NCI-H2196 treated with DMSO at 0.1 percent for 48 hours (cell line): ENCODE measurements at regions not wholly inside any gene's neighbourhood (a gene's known extent, or its start where the extent isn't known, plus 50 kb on each side); places are given as distances from the start of the nearest gene placed in this dataset.
"Not testable (repeated sequence)": the region's sequence is repeated elsewhere in the genome, so short reads cannot be mapped to it uniquely, and the experiment has no call there.

ENCODE experiments used
- DNase-seq: peaks from one replicate; lab custom pipeline; 2025; ENCODE audit not compliant: unreplicated experiment; lab: John Stamatoyannopoulos, UW

GRCh38 chr5:26419987-26420386, 618.4 kb downstream of the CDH9 start:
- DNase-seq, result no peak

- DNase-seq, result no peak
Observed at GRCh38 chr5:26416911-26417310, 621.5 kb downstream of the CDH9 start.

DNA sequence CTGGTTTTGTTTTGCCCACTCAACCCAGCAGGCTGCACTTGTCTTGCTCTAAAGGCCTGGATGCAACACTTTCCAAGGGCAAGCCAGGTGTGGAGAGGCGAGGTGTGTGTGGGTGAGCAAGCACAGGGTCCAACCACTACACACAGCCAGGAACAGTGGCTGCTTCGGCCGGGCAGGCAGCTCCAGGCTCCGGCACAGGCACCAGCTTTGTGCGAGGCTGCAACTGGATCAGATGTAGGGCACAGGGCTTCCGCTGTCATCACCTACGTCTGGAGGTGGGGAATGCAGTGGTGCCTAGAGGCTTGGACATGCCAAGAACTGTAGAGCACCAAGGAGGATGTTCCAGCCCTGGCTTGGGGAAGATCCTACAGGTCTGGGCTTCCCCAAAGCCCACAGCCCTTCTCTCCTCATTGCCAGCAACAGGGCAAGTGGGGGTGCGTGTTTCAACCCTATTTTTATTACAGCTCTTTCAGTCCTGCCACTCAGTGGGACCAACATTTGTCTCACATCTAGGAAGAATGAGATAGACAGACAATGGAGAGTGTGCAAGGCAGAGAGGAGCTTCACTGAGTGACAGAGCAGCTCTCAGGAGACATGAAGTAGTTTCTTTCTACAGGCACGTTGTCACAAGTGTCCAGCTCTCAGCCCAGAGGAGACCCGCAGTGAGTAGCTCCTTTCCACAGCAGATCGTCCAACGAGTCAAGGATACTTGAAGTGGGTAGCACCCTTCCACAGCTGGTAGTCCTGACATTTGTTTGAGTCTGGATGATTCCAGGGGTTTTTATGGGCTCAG, 622.2 kb downstream of the CDH9 start:
- DNase-seq, result no peak

- no peak for DNase-seq
Observed at GRCh38 chr5:26390608-26391007, 647.8 kb downstream of the CDH9 start.

DNA sequence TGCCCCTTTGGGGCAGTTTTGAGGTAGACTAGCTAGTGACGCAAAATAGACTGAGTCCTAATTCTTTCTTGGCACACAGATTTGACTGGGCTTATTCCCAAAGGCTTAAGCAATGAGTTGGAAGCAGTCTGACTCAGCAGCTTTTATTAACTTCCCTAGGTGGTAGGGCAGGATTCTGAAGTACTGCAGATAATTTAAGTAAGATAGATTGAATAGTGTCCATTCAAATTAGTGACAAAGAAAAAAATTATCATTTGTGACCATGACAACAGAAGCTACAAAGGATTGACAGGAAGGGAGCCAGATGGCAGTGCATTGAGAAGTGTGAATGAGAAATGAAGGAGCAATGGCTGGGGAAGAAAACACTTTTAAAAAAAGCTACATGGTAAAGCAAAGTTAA, 649.4 kb downstream of the CDH9 start:
- no peak for DNase-seq

- no peak for DNase-seq
Observed at GRCh38 chr5:26386532-26386931, 651.9 kb downstream of the CDH9 start.

- DNase-seq, result not testable (repeated sequence)
Observed at GRCh38 chr5:26364624-26365023, 673.8 kb downstream of the CDH9 start.

- no peak for DNase-seq
Observed at GRCh38 chr5:26343801-26344325, 694.5 kb downstream of the CDH9 start.

DNA sequence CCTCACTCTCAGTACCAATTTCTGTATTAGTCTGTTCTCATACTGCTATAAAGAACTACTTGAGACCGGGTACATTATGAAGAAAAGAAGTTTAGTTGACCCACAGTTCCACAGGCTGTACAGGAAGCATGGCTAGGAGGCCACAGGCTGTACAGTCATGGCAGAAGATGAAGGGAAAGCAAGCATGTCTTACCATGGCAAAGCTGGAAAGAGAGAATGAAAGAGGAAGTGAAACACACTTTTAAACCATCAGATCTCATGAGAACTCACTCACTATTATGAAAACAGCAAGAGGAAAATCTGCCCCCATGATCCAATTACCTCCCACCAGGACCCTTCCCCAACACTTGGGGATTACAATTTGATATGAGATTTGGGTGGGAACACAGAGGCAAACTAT, 698.8 kb downstream of the CDH9 start:
- DNase-seq, result no peak

DNA sequence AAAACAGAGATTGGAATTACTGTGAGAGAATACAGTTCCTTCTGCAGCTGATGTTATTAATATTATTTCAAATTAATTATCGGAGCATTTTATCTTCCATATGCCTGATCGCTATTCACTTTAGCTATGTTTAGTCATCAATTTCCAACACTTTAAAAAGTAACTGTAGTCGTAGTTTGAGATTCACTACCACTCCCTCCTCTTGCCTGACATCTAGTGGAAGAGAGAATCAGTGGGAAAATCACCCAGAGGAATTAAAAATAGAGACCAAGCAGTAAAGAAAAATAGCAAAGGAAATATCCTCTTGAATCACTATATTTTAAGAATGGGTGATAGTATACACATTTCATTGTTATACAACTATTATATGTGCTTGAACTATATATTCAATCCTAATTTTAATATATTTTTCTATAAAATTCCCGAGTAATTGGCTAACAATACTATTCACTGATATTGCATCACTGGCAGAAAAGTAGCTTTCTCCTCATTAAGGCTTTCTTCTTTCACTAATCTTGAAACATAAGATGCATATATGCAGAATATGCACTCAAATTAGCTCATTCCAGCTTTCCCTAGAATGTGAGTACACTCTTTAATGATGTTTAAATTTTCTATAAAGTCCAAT, 708.7 kb downstream of the CDH9 start:
- peak; percentile 11 for DNase-seq

DNA sequence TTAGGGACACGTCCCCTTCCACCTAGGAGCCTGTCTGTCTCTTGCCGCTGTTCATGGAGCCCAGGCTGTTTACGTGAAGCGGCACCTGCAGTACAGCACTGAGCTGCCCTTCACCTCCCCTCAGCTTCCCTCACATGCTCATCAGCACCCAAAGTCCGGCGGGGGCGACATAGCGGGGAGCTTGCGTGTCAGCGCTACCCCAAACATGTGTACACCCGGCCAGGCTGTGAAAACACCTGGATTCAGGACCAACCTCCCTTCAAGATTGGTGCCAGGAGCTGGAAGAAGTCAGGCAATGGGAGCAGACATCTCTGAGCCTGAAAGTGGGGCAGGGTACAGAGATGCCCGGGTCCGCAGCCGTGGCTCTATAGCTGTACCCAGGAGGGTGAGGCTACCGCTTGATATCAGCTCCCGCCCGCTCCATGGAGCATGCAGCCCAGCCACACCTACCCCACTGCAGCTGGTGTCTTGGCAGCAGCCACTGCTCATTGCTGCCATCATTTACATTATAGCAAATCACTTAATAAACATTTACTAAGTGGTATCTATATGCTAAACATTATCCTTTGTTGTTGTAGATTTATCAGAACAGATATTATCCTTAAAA, 712.1 kb downstream of the CDH9 start:
- no peak for DNase-seq

DNA sequence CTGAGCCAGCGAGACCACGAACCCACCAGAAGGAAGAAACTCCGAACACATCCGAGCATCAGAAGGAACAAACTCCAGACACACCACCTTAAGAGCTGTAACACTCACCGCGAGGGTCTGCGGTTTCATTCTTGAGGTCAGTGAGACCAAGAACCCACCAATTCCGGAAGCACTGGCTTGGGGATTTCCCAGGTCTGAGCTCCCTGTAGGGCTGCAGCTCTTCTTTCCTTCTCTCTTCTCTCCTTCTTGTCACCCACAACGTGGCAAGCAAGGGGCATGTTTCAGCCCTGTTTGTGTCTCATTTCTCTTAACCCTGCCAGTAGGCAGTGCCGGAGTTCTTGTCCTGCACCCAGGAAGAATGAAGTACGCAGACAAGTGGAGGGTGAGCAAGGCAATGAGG, 713.0 kb downstream of the CDH9 start:
- not testable (repeated sequence) for DNase-seq

- not testable (repeated sequence) for DNase-seq
Observed at GRCh38 chr5:26324273-26324895, 714.0 kb downstream of the CDH9 start.

GRCh38 chr5:26323794-26324193, 714.6 kb downstream of the CDH9 start:
- DNase-seq, result no peak

GRCh38 chr5:26321278-26321677, 717.1 kb downstream of the CDH9 start:
- DNase-seq, result no peak

DNA sequence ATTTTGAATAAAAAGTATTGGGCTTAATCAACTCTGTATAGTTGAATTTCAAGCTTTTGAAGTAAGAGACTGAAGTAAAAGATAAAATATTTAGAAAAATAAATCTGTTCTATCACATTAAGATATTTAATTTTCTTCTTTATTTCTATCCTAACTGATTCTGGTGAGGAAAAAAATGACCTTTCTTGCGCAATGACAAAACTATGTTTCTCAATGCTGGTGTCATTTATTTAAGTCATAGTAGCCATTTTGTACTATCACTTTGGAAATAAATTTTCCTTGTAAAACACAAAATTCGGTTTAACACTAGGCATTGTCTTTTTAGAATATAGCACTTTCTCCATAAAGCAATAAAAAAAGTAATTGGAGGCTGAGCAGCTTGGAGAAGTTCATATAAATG, 728.0 kb downstream of the CDH9 start:
- DNase-seq, result no peak

DNA sequence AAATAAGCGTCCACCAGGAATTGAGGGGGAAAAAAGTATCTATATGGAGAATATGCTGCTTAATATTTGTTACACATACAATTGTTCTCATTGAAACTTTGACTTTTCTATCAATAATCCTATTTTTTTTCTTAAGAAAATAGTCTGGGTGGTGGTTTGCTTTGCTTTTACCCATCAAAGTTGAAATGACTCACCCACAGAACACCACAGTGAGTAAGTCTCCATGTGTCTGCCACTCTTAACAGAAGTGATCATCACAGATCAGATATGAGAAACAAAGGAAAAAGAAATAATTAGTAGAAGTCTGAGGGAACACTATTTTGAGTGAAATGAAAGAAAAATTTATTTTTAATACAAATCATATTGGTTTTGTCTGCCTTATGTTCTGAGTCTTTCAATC, 742.8 kb downstream of the CDH9 start:
- DNase-seq, result no peak

GRCh38 chr5:26282190-26282589, 756.2 kb downstream of the CDH9 start:
- no peak for DNase-seq

- DNase-seq, result no peak
Observed at GRCh38 chr5:26278078-26278477, 760.3 kb downstream of the CDH9 start.

DNA sequence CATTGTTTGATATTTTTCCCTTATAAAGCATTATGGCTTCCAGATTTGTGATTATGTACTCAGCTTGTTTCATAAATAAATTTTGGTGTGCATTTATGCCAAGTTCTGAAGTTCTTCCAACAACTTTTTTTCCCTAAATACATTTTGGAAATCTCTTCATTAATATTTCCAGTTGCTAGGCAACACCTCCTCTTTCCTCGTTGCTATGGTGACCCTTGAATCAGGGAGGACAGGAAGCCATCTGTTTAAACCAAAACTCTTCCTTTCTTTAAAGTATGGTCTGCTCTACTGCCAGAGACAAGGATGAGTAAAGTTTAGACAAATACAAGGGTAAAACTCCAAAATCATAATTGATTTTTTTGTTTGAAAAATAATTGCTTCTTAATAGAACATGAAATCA, 779.3 kb downstream of the CDH9 start:
- DNase-seq, result no peak

DNA sequence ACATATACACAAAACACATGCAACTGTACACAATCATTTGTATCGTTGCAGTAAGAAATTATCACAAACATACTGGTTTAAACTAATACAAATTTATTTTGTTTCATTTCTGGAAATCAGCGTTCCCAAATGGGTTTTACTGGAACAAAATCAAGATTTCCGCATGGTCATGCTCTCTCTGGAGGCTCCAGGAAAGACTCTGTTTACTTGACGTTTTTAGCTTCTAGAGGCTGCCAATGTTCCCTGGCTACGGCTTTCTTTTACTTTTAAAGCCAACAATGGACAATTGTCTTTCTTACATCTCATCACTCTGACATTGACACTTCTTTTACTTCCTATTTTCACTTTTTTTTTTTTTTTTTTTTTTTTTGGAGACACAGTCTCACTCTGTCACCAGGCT, 793.1 kb downstream of the CDH9 start:
- no peak for DNase-seq

- DNase-seq, result no peak
Observed at GRCh38 chr5:26239588-26239987, 798.8 kb downstream of the CDH9 start.
